ENCODE measurements at regions not wholly inside any gene's neighbourhood (a gene's known extent, or its start where the extent isn't known, plus 50 kb on each side); places are given as distances from the start of the nearest gene placed in this dataset.
"Not testable (repeated sequence)": the region's sequence is repeated elsewhere in the genome, so short reads cannot be mapped to it uniquely, and the experiment has no call there.

- no peaks in the 10 kb centered on the region for H3K4me1 Mint-ChIP-seq
- Histone ChIP-seq H3K4me3 (ENCODE audit: control insufficient read depth in 1 of 2, extremely low read depth in 1 of 2, low read length in 1 of 2) (no peak overlapping the region), H3K4me1 (ENCODE audit: control insufficient read depth in 1 of 2, extremely low read depth in 1 of 2, insufficient read depth in 2 of 2, low read length in 2 of 2) (no peaks in the 10 kb centered on the region), H3K36me3 (ENCODE audit: control insufficient read depth in 2 of 2, extremely low read depth in 1 of 2, insufficient read depth in 1 of 2, low read length in 1 of 2) (no peaks in the 10 kb centered on the region), H3K27me3 (replicated peaks in 1 of 2; ENCODE audit: control insufficient read depth in 2 of 2, extremely low read depth in 1 of 2, insufficient read depth in 2 of 2, low read length in 1 of 2) (no peaks in the 10 kb centered on the region), H3K9me3 (no peaks in the 10 kb centered on the region), H3K27ac (ENCODE audit: low read length) (no peak overlapping the region)
- no peaks in the 10 kb centered on the region for H3K27me3 Mint-ChIP-seq
- no peak overlapping the region for H3K27ac Mint-ChIP-seq
- no peak for ATAC-seq (replicated peaks in 1 of 4)
- no peak overlapping the region for H3K4me3 Mint-ChIP-seq
- 80% methylated on average over 1 of the region's 2 CpGs for WGBS (ENCODE audit: insufficient coverage)
- peaks cover 24 to 36% (median 26%) of the 10 kb centered on the region in 3 donors for H3K9me3 Mint-ChIP-seq
- DNase-seq, result no peak
- ChIA-PET CTCF (no interaction called here), POLR2A (no interaction called here)
- H3K36me3 Mint-ChIP-seq, result no peaks in the 10 kb centered on the region
Measured at GRCh38 chr6:165135889-165136288, 173.5 kb downstream of the C6orf118 start.

DNA sequence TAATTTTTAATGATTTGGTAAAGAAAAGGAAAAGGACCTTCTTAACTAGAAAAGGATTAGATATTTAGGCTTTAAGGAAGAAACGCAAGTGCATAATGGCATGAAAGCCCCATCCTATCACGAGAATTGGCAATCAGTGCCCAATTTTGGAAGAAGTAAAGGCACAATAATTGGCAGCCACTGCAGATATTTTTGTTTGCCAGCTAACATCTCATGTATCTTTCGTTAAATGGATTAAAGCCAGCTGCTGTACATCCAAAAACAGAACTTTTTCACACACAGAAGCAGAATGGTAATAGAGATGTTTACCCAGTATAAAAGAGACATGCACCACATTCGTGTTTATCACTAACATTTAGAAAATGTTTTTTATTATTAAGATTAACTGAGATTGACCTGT lies 180.3 kb downstream of the C6orf118 start:
- Histone ChIP-seq H3K27ac (ENCODE audit: low read length) (no peak overlapping the region), H3K9me3 (no peaks in the 10 kb centered on the region), H3K27me3 (replicated peaks in 1 of 2; ENCODE audit: control insufficient read depth in 2 of 2, extremely low read depth in 1 of 2, insufficient read depth in 2 of 2, low read length in 1 of 2) (no peaks in the 10 kb centered on the region), H3K4me1 (ENCODE audit: control insufficient read depth in 1 of 2, extremely low read depth in 1 of 2, insufficient read depth in 2 of 2, low read length in 2 of 2) (no peaks in the 10 kb centered on the region), H3K36me3 (ENCODE audit: control insufficient read depth in 2 of 2, extremely low read depth in 1 of 2, insufficient read depth in 1 of 2, low read length in 1 of 2) (no peaks in the 10 kb centered on the region), H3K4me3 (ENCODE audit: control insufficient read depth in 1 of 2, extremely low read depth in 1 of 2, low read length in 1 of 2) (no peak overlapping the region)
- H3K4me1 Mint-ChIP-seq, result no peaks in the 10 kb centered on the region
- 71% methylated on average over 2 of the region's 4 CpGs for WGBS (ENCODE audit: insufficient coverage)
- H3K27ac Mint-ChIP-seq, result no peak overlapping the region
- H3K36me3 Mint-ChIP-seq, result no peaks in the 10 kb centered on the region
- no peak for ATAC-seq (replicated peaks in 1 of 4)
- ChIA-PET CTCF (no interaction called here), POLR2A (no interaction called here)
- peaks cover 3 to 21% (median 6%) of the 10 kb centered on the region in 3 donors for H3K9me3 Mint-ChIP-seq
- no peak overlapping the region for H3K4me3 Mint-ChIP-seq
- no peak for DNase-seq
- H3K27me3 Mint-ChIP-seq, result no peaks in the 10 kb centered on the region

DNA sequence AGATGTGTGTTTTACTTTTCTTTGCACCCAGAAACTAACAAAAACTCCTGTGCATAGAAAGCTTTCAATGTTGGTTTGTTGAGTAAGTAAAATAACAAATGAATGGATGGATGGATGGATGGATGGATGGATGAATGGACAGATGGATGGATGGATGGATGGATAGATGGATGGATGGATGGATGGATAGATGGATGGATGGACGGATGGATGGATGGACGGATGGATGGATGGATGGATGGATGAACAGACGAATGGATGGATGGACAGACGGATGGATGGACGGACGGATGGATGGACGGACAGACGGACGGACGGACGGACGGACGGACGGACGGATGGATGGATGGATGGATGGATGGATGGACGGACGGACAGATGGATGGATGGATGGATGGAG lies 181.7 kb downstream of the C6orf118 start:
- ATAC-seq (replicated peaks in 1 of 4); H3K4me1 ChIP-seq (ENCODE audit: control insufficient read depth in 1 of 2, extremely low read depth in 1 of 2, insufficient read depth in 2 of 2, low read length in 2 of 2); POLR2A ChIA-PET; DNase-seq; H3K9me3 ChIP-seq; H3K4me1 Mint-ChIP-seq; H3K27me3 ChIP-seq (replicated peaks in 1 of 2; ENCODE audit: control insufficient read depth in 2 of 2, extremely low read depth in 1 of 2, insufficient read depth in 2 of 2, low read length in 1 of 2); H3K27me3 Mint-ChIP-seq; H3K4me3 Mint-ChIP-seq; H3K36me3 ChIP-seq (ENCODE audit: control insufficient read depth in 2 of 2, extremely low read depth in 1 of 2, insufficient read depth in 1 of 2, low read length in 1 of 2); H3K27ac ChIP-seq (ENCODE audit: low read length); H3K36me3 Mint-ChIP-seq; CTCF ChIA-PET; H3K27ac Mint-ChIP-seq; H3K4me3 ChIP-seq (ENCODE audit: control insufficient read depth in 1 of 2, extremely low read depth in 1 of 2, low read length in 1 of 2): not testable (repeated sequence)
- 65% methylated on average over 17 of the region's 17 CpGs for WGBS (ENCODE audit: insufficient coverage)
- H3K9me3 Mint-ChIP-seq, result peaks cover 3 to 21% (median 6%) of the 10 kb centered on the region in 3 donors

DNA sequence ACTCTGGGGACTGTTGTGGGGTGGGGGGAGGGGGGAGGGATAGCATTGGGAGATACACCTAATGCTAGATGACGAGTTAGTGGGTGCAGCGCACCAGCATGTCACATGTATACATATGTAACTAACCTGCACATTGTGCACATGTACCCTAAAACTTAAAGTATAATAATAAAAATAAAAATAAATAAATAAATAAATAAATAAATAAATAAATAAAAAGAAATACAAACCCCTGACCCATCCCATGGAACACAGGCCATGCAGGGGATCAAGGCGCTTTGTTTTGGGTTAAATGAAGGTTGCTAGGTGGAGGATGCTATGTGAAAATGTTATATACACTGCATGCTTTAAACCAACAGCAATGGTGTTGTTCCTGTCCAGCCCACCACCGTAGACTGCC lies 184.7 kb downstream of the C6orf118 start:
- H3K27me3 ChIP-seq (replicated peaks in 1 of 2; ENCODE audit: control insufficient read depth in 2 of 2, extremely low read depth in 1 of 2, insufficient read depth in 2 of 2, low read length in 1 of 2); H3K27ac Mint-ChIP-seq; DNase-seq; CTCF ChIA-PET; POLR2A ChIA-PET; H3K4me3 ChIP-seq (ENCODE audit: control insufficient read depth in 1 of 2, extremely low read depth in 1 of 2, low read length in 1 of 2); H3K4me1 Mint-ChIP-seq; H3K4me1 ChIP-seq (ENCODE audit: control insufficient read depth in 1 of 2, extremely low read depth in 1 of 2, insufficient read depth in 2 of 2, low read length in 2 of 2); H3K9me3 ChIP-seq; ATAC-seq (replicated peaks in 1 of 4); H3K36me3 Mint-ChIP-seq; H3K27me3 Mint-ChIP-seq; H3K36me3 ChIP-seq (ENCODE audit: control insufficient read depth in 2 of 2, extremely low read depth in 1 of 2, insufficient read depth in 1 of 2, low read length in 1 of 2); H3K4me3 Mint-ChIP-seq; H3K27ac ChIP-seq (ENCODE audit: low read length): not testable (repeated sequence)
- WGBS (ENCODE audit: insufficient coverage), result no CpG with 5 or more reads among the region's 4 CpGs
- peaks cover under 1 to 14% (median 4%) of the 10 kb centered on the region in 3 donors for H3K9me3 Mint-ChIP-seq

- ChIA-PET CTCF (no interaction called here), POLR2A (no interaction called here)
- 86% methylated on average over 1 of the region's 6 CpGs for WGBS (ENCODE audit: insufficient coverage)
- no peaks in the 10 kb centered on the region for H3K4me1 ChIP-seq (ENCODE audit: control insufficient read depth in 1 of 2, extremely low read depth in 1 of 2, insufficient read depth in 2 of 2, low read length in 2 of 2)
- H3K36me3 ChIP-seq (ENCODE audit: control insufficient read depth in 2 of 2, extremely low read depth in 1 of 2, insufficient read depth in 1 of 2, low read length in 1 of 2), result no peaks in the 10 kb centered on the region
- Mint-ChIP-seq H3K36me3 (no peaks in the 10 kb centered on the region), H3K27ac (no peak overlapping the region), H3K4me1 (no peaks in the 10 kb centered on the region), H3K4me3 (no peak overlapping the region), H3K27me3 (no peaks in the 10 kb centered on the region), H3K9me3 (peaks cover 7 to 19% (median 10%) of the 10 kb centered on the region in 3 donors)
- no peak for ATAC-seq (replicated peaks in 1 of 4)
- H3K9me3 ChIP-seq, result no peaks in the 10 kb centered on the region
- no peak overlapping the region for H3K4me3 ChIP-seq (ENCODE audit: control insufficient read depth in 1 of 2, extremely low read depth in 1 of 2, low read length in 1 of 2)
- no peaks in the 10 kb centered on the region for H3K27me3 ChIP-seq (replicated peaks in 1 of 2; ENCODE audit: control insufficient read depth in 2 of 2, extremely low read depth in 1 of 2, insufficient read depth in 2 of 2, low read length in 1 of 2)
- DNase-seq, result no peak
- H3K27ac ChIP-seq (ENCODE audit: low read length), result no peak overlapping the region
Measured at GRCh38 chr6:165119231-165120020, 190.0 kb downstream of the C6orf118 start.

- Histone ChIP-seq H3K27ac (ENCODE audit: low read length) (no peak overlapping the region), H3K36me3 (ENCODE audit: control insufficient read depth in 2 of 2, extremely low read depth in 1 of 2, insufficient read depth in 1 of 2, low read length in 1 of 2) (no peaks in the 10 kb centered on the region), H3K27me3 (replicated peaks in 1 of 2; ENCODE audit: control insufficient read depth in 2 of 2, extremely low read depth in 1 of 2, insufficient read depth in 2 of 2, low read length in 1 of 2) (no peaks in the 10 kb centered on the region), H3K9me3 (no peaks in the 10 kb centered on the region), H3K4me1 (ENCODE audit: control insufficient read depth in 1 of 2, extremely low read depth in 1 of 2, insufficient read depth in 2 of 2, low read length in 2 of 2) (no peaks in the 10 kb centered on the region), H3K4me3 (ENCODE audit: control insufficient read depth in 1 of 2, extremely low read depth in 1 of 2, low read length in 1 of 2) (no peak overlapping the region)
- peaks cover 10 to 26% (median 10%) of the 10 kb centered on the region in 3 donors for H3K9me3 Mint-ChIP-seq
- no peaks in the 10 kb centered on the region for H3K36me3 Mint-ChIP-seq
- H3K27ac Mint-ChIP-seq, result no peak overlapping the region
- WGBS (ENCODE audit: insufficient coverage), result 60% methylated on average over 1 of the region's 5 CpGs
- no peak overlapping the region for H3K4me3 Mint-ChIP-seq
- no peak for DNase-seq
- ATAC-seq (replicated peaks in 1 of 4), result no peak
- ChIA-PET POLR2A (no interaction called here), CTCF (no interaction called here)
- H3K27me3 Mint-ChIP-seq, result no peaks in the 10 kb centered on the region
- H3K4me1 Mint-ChIP-seq, result no peaks in the 10 kb centered on the region
Measured at GRCh38 chr6:165118736-165119135, 190.7 kb downstream of the C6orf118 start.

DNA sequence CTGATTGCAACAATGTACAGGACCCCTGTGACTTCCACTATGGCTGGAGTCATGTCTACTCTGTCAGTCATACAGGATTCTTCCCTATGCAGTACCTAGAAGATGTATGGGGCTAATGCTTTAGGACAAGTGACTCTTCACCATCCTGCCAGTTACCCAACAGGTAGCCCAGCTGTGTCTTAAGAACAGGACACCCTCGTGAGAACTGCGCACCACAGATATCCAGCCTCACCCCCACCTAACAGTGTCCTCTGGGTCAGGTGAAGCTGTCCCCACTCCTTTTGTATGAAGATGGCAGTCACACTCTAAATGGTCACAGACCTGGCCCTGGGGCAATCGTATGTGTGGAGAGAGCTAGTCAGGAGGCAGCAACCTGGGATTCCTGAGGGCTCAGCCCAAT lies 191.6 kb downstream of the C6orf118 start:
- H3K27ac ChIP-seq (ENCODE audit: low read length), result no peak overlapping the region
- no peaks in the 10 kb centered on the region for H3K9me3 ChIP-seq
- H3K4me1 Mint-ChIP-seq, result no peaks in the 10 kb centered on the region
- no peaks in the 10 kb centered on the region for H3K27me3 Mint-ChIP-seq
- 85% methylated on average over 1 of the region's 3 CpGs for WGBS (ENCODE audit: insufficient coverage)
- H3K9me3 Mint-ChIP-seq, result peaks cover 10 to 28% (median 14%) of the 10 kb centered on the region in 3 donors
- CTCF ChIA-PET, result no interaction called here
- DNase-seq, result no peak
- H3K36me3 Mint-ChIP-seq, result no peaks in the 10 kb centered on the region
- ATAC-seq (replicated peaks in 1 of 4), result no peak
- no peaks in the 10 kb centered on the region for H3K4me1 ChIP-seq (ENCODE audit: control insufficient read depth in 1 of 2, extremely low read depth in 1 of 2, insufficient read depth in 2 of 2, low read length in 2 of 2)
- no peak overlapping the region for H3K4me3 Mint-ChIP-seq
- no peaks in the 10 kb centered on the region for H3K36me3 ChIP-seq (ENCODE audit: control insufficient read depth in 2 of 2, extremely low read depth in 1 of 2, insufficient read depth in 1 of 2, low read length in 1 of 2)
- POLR2A ChIA-PET, result no interaction called here
- no peak overlapping the region for H3K4me3 ChIP-seq (ENCODE audit: control insufficient read depth in 1 of 2, extremely low read depth in 1 of 2, low read length in 1 of 2)
- no peak overlapping the region for H3K27ac Mint-ChIP-seq
- no peaks in the 10 kb centered on the region for H3K27me3 ChIP-seq (replicated peaks in 1 of 2; ENCODE audit: control insufficient read depth in 2 of 2, extremely low read depth in 1 of 2, insufficient read depth in 2 of 2, low read length in 1 of 2)

All from T-cell (primary cell).